WTC11 (cell line): ENCODE measurements at regions not wholly inside any gene's neighbourhood (a gene's known extent, or its start where the extent isn't known, plus 50 kb on each side); places are given as distances from the start of the nearest gene placed in this dataset.

Experiments used
- ATAC-seq: fragments of 200-7000 bp; cut with Tn5 transposase; 2 replicates; pipeline ENCODE4 v1.10.0; 2021; ENCODE audit warnings: mild to moderate bottlenecking, moderate library complexity
- CTCF ChIA-PET: fragments of 300-600 bp; sonication (Branson Sonifier 250); formaldehyde crosslinking; loops from one replicate; lab custom pipeline; 2021; ENCODE audit warnings: antibody characterized with exemption; lab: Charles Lee
- POLR2A ChIA-PET: fragments of 350-600 bp; sonication (Branson Sonifier 250); formaldehyde crosslinking; loops from one replicate; lab custom pipeline; 2021; ENCODE audit warnings: antibody characterized with exemption; lab: Charles Lee
- DNase-seq: peaks from one replicate; pipeline ENCODE4 v3.0.0; 2021; ENCODE audit warnings: low spot score
- H3K27ac Mint-ChIP-seq: 2 replicates; pipeline ENCODE4 v1.8.0; 2021; ENCODE audit warnings: mixed read lengths
- H3K27me3 Mint-ChIP-seq: 2 replicates; pipeline ENCODE4 v1.8.0; 2021; ENCODE audit warnings: low read depth, mild to moderate bottlenecking, moderate library complexity, mixed read lengths
- H3K36me3 Mint-ChIP-seq: 2 replicates; pipeline ENCODE4 v1.8.0; 2021; ENCODE audit warnings: mixed read lengths
- H3K4me1 Mint-ChIP-seq: 2 replicates; pipeline ENCODE4 v1.8.0; 2022; ENCODE audit warnings: mixed read lengths
- H3K4me3 Mint-ChIP-seq: 2 replicates; pipeline ENCODE4 v1.8.0; 2021; ENCODE audit warnings: mild to moderate bottlenecking, moderate library complexity, mixed read lengths
- H3K9me3 Mint-ChIP-seq: 2 replicates; pipeline ENCODE4 v1.8.0; 2021; ENCODE audit warnings: mixed read lengths
- CREM ChIP-seq: sonication (generic); formaldehyde crosslinking; IDR thresholded peaks from 2 replicates; pipeline ENCODE4 v1.8.1; 2022; ENCODE audit warnings: mild to moderate bottlenecking, missing genetic modification reagents, moderate library complexity
- ESRRA ChIP-seq: sonication (generic); formaldehyde crosslinking; IDR thresholded peaks from 2 replicates; pipeline ENCODE4 v1.8.1; 2022; ENCODE audit warnings: mild to moderate bottlenecking, missing genetic modification reagents, borderline replicate concordance
- ETV6 ChIP-seq: sonication (generic); formaldehyde crosslinking; IDR thresholded peaks from 2 replicates; pipeline ENCODE4 v1.8.1; 2022; ENCODE audit warnings: mild to moderate bottlenecking, missing genetic modification reagents
- FOXJ3 ChIP-seq: sonication (generic); formaldehyde crosslinking; IDR thresholded peaks from 2 replicates; pipeline ENCODE4 v1.9.0; 2021; ENCODE audit warnings: missing genetic modification reagents, mild to moderate bottlenecking, borderline replicate concordance
- FOXP1 ChIP-seq: sonication (generic); formaldehyde crosslinking; IDR thresholded peaks from 2 replicates; pipeline ENCODE4 v1.8.0; 2022; ENCODE audit warnings: missing genetic modification reagents, mild to moderate bottlenecking, moderate library complexity, borderline replicate concordance
- JUN ChIP-seq: sonication (generic); formaldehyde crosslinking; IDR thresholded peaks from 2 replicates; pipeline ENCODE4 v1.8.0; 2023; ENCODE audit warnings: mild to moderate bottlenecking, missing genetic modification reagents
- MYBL2 ChIP-seq: sonication (generic); formaldehyde crosslinking; IDR thresholded peaks from 2 replicates; pipeline ENCODE4 v1.8.1; 2023; ENCODE audit warnings: mild to moderate bottlenecking, moderate library complexity, missing genetic modification reagents
- NR3C1 ChIP-seq: sonication (generic); formaldehyde crosslinking; conservative IDR thresholded peaks from 2 replicates; pipeline ENCODE4 v1.8.1; 2023; ENCODE audit warnings: low read depth, mild to moderate bottlenecking, missing genetic modification reagents
- RELA ChIP-seq: sonication (generic); formaldehyde crosslinking; IDR thresholded peaks from 2 replicates; pipeline ENCODE4 v1.8.1; 2022; ENCODE audit warnings: missing genetic modification reagents, mild to moderate bottlenecking, borderline replicate concordance
- SMAD4 ChIP-seq: sonication (generic); formaldehyde crosslinking; IDR thresholded peaks from 2 replicates; pipeline ENCODE4 v1.8.0; 2022; ENCODE audit warnings: mild to moderate bottlenecking, missing genetic modification reagents
- TEAD1 ChIP-seq: sonication (generic); formaldehyde crosslinking; IDR thresholded peaks from 2 replicates; pipeline ENCODE4 v1.8.0; 2022; ENCODE audit warnings: mild to moderate bottlenecking, missing genetic modification reagents
- TEAD4 ChIP-seq: sonication (generic); formaldehyde crosslinking; IDR thresholded peaks from 2 replicates; pipeline ENCODE4 v1.8.0; 2022; ENCODE audit warnings: mild to moderate bottlenecking, missing genetic modification reagents
- ZNF121 ChIP-seq: sonication (generic); formaldehyde crosslinking; IDR thresholded peaks from 2 replicates; pipeline ENCODE4 v1.8.0; 2023; ENCODE audit warnings: missing genetic modification reagents
- ZNF219 ChIP-seq: sonication (generic); formaldehyde crosslinking; IDR thresholded peaks from 2 replicates; pipeline ENCODE4 v1.8.0; 2023; ENCODE audit warnings: missing genetic modification reagents, mild to moderate bottlenecking, borderline replicate concordance
- ZNF317 ChIP-seq: sonication (generic); formaldehyde crosslinking; IDR thresholded peaks from 2 replicates; pipeline ENCODE4 v1.8.1; 2023; ENCODE audit warnings: low read depth, mild to moderate bottlenecking, moderate library complexity, missing genetic modification reagents, borderline replicate concordance
- ZNF423 ChIP-seq: fragments of 250-450 bp; sonication (Bioruptor Pico); IDR thresholded peaks from 2 replicates; pipeline ENCODE4 v2.1.2; 2022; ENCODE audit warnings: mild to moderate bottlenecking, moderate library complexity
- TF ChIP-seq, protein P1 (sequence below): sonication (generic); formaldehyde crosslinking; IDR thresholded peaks from 2 replicates; pipeline ENCODE4 v1.8.1; 2022; ENCODE audit warnings: missing genetic modification reagents, borderline replicate concordance
- TF ChIP-seq, protein P2 (sequence below): fragments of 250-450 bp; sonication (Bioruptor Pico); IDR thresholded peaks from 2 replicates; pipeline ENCODE4 v2.1.2; 2022; ENCODE audit warnings: mild to moderate bottlenecking, moderate library complexity
- TF ChIP-seq, protein P3 (sequence below): fragments of 250-450 bp; sonication (Bioruptor Pico); IDR thresholded peaks from 2 replicates; pipeline ENCODE4 v1.8.0; 2021; ENCODE audit warnings: mild to moderate bottlenecking
- TF ChIP-seq, protein P4 (sequence below): sonication (generic); formaldehyde crosslinking; IDR thresholded peaks from 2 replicates; pipeline ENCODE4 v1.8.1; 2023; ENCODE audit warnings: mild to moderate bottlenecking, missing genetic modification reagents
- TF ChIP-seq, protein P5 (sequence below): sonication (generic); formaldehyde crosslinking; IDR thresholded peaks from 2 replicates; pipeline ENCODE4 v1.8.1; 2023; ENCODE audit warnings: mild to moderate bottlenecking, missing genetic modification reagents, moderate library complexity
- TF ChIP-seq, protein P6 (sequence below): fragments of 200-600 bp; IDR thresholded peaks from 2 replicates; pipeline ENCODE4 v1.8.0; 2022; ENCODE audit warnings: antibody characterized with exemption
- TF ChIP-seq, protein P7 (sequence below): fragments of 250-450 bp; sonication (Bioruptor Pico); IDR thresholded peaks from 2 replicates; pipeline ENCODE4 v1.9.0; 2021; ENCODE audit warnings: mild to moderate bottlenecking
- TF ChIP-seq, protein P8 (sequence below): sonication (generic); formaldehyde crosslinking; IDR thresholded peaks from 2 replicates; pipeline ENCODE4 v1.8.0; 2023; ENCODE audit warnings: missing genetic modification reagents

DNA sequence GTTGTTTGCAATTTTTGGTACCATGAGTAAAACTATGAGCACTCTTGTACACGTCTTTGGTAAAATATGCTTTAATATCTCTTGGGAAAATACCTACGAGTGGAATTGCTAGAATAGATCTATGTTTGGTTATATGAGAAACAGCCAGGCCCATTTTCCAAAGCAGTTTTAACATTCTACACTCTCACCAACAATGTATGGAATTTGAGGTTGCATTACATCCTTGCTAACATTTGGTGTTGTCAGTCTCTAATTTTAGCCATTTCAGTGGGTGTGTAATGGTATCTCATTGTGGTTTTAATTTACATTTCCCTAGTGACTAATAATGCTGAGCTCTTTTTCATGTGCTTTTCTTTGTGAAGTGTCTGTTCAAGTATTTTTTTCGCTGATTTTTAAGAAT is 118.9 kb upstream of the TCF4 start:
- TF ChIP-seq, protein P1, sequence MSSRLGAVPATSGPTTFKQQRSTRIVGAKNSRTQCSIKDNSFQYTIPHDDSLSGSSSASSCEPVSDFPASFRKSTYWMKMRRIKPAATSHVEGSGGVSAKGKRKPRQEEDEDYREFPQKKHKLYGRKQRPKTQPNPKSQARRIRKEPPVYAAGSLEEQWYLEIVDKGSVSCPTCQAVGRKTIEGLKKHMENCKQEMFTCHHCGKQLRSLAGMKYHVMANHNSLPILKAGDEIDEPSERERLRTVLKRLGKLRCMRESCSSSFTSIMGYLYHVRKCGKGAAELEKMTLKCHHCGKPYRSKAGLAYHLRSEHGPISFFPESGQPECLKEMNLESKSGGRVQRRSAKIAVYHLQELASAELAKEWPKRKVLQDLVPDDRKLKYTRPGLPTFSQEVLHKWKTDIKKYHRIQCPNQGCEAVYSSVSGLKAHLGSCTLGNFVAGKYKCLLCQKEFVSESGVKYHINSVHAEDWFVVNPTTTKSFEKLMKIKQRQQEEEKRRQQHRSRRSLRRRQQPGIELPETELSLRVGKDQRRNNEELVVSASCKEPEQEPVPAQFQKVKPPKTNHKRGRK (CRISPR knock-in tag), result no peak
- TF ChIP-seq ZNF219 (no peak), ZNF121 (no peak), ETV6 (CRISPR knock-in tag) (no peak), TEAD1 (no peak), JUN (CRISPR knock-in tag) (no peak), FOXP1 (no peak), ESRRA (CRISPR knock-in tag) (no peak), FOXJ3 (CRISPR knock-in tag) (no peak), CREM (CRISPR knock-in tag) (no peak), TEAD4 (no peak)
- TF ChIP-seq, protein P2, sequence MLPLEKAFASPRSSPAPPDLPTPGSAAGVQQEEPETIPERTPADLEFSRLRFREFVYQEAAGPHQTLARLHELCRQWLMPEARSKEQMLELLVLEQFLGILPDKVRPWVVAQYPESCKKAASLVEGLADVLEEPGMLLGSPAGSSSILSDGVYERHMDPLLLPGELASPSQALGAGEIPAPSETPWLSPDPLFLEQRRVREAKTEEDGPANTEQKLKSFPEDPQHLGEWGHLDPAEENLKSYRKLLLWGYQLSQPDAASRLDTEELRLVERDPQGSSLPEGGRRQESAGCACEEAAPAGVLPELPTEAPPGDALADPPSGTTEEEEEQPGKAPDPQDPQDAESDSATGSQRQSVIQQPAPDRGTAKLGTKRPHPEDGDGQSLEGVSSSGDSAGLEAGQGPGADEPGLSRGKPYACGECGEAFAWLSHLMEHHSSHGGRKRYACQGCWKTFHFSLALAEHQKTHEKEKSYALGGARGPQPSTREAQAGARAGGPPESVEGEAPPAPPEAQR (CRISPR knock-in tag), result no peak
- TF ChIP-seq, protein P3, sequence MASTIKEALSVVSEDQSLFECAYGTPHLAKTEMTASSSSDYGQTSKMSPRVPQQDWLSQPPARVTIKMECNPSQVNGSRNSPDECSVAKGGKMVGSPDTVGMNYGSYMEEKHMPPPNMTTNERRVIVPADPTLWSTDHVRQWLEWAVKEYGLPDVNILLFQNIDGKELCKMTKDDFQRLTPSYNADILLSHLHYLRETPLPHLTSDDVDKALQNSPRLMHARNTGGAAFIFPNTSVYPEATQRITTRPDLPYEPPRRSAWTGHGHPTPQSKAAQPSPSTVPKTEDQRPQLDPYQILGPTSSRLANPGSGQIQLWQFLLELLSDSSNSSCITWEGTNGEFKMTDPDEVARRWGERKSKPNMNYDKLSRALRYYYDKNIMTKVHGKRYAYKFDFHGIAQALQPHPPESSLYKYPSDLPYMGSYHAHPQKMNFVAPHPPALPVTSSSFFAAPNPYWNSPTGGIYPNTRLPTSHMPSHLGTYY (CRISPR knock-in tag), result no peak
- TF ChIP-seq, protein P4, sequence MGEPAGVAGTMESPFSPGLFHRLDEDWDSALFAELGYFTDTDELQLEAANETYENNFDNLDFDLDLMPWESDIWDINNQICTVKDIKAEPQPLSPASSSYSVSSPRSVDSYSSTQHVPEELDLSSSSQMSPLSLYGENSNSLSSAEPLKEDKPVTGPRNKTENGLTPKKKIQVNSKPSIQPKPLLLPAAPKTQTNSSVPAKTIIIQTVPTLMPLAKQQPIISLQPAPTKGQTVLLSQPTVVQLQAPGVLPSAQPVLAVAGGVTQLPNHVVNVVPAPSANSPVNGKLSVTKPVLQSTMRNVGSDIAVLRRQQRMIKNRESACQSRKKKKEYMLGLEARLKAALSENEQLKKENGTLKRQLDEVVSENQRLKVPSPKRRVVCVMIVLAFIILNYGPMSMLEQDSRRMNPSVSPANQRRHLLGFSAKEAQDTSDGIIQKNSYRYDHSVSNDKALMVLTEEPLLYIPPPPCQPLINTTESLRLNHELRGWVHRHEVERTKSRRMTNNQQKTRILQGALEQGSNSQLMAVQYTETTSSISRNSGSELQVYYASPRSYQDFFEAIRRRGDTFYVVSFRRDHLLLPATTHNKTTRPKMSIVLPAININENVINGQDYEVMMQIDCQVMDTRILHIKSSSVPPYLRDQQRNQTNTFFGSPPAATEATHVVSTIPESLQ (CRISPR knock-in tag), result no peak
- Mint-ChIP-seq H3K4me3 (no peak overlapping the region), H3K27ac (no peak overlapping the region), H3K27me3 (no peaks in the 10 kb centered on the region), H3K4me1 (no peaks in the 10 kb centered on the region), H3K9me3 (peaks cover 17% of the 10 kb centered on the region), H3K36me3 (0 out of 2 replicates have a peak, but pooled peaks cover 4% of the 10 kb centered on the region)
- ChIA-PET POLR2A (no interaction called here), CTCF (interaction anchor here (0.6 kb wide), 1 partner anchor 30 kb away, joined by 3 read pairs; no protein-coding TSS in a partner anchor)
- ATAC-seq (no peak), DNase-seq (no peak)

DNA sequence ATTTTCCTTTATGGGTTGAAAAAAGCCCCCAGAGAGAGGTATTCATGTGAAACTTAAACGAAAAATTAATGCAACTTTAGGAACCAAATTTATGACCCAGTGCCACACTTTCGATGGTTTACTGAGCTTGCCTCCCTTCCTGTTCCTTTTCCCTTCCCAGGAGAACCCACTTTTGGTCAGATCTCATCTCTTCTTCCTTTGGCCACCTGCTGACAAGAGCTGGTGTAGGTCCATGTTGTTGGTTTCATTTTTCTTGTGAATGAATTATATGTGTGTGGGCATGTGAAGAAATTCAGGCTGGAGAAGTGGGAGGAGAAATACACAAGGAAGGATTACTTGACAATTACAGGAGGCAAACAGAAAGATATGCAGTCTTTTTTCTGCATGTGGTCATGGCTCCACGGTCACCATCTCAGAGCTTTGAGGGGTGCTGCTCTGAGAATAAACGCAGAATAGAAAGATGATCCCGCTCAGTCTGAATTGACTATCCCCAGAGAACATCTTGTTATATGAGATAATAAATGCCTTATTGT is 111.3 kb upstream of the TCF4 start:
- no peak for DNase-seq
- Mint-ChIP-seq H3K27me3 (no peaks in the 10 kb centered on the region), H3K36me3 (0 out of 2 replicates have a peak, but pooled peaks cover 8% of the 10 kb centered on the region), H3K27ac (no peak overlapping the region), H3K9me3 (peaks cover 17% of the 10 kb centered on the region), H3K4me3 (no peak overlapping the region), H3K4me1 (no peaks in the 10 kb centered on the region)
- ChIA-PET CTCF (interaction anchor here (0.8 kb wide), 1 partner anchor 15 kb away, joined by 3 read pairs; no protein-coding TSS in a partner anchor), POLR2A (no interaction called here)
- ATAC-seq, result no peak
- TF ChIP-seq, protein P5, sequence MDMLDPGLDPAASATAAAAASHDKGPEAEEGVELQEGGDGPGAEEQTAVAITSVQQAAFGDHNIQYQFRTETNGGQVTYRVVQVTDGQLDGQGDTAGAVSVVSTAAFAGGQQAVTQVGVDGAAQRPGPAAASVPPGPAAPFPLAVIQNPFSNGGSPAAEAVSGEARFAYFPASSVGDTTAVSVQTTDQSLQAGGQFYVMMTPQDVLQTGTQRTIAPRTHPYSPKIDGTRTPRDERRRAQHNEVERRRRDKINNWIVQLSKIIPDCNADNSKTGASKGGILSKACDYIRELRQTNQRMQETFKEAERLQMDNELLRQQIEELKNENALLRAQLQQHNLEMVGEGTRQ (CRISPR knock-in tag), result no peak
- TF ChIP-seq, protein P6, sequence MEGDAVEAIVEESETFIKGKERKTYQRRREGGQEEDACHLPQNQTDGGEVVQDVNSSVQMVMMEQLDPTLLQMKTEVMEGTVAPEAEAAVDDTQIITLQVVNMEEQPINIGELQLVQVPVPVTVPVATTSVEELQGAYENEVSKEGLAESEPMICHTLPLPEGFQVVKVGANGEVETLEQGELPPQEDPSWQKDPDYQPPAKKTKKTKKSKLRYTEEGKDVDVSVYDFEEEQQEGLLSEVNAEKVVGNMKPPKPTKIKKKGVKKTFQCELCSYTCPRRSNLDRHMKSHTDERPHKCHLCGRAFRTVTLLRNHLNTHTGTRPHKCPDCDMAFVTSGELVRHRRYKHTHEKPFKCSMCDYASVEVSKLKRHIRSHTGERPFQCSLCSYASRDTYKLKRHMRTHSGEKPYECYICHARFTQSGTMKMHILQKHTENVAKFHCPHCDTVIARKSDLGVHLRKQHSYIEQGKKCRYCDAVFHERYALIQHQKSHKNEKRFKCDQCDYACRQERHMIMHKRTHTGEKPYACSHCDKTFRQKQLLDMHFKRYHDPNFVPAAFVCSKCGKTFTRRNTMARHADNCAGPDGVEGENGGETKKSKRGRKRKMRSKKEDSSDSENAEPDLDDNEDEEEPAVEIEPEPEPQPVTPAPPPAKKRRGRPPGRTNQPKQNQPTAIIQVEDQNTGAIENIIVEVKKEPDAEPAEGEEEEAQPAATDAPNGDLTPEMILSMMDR, result no peak
- TF ChIP-seq CREM (CRISPR knock-in tag) (no peak), ZNF317 (CRISPR knock-in tag) (no peak), MYBL2 (CRISPR knock-in tag) (no peak), NR3C1 (CRISPR knock-in tag) (no peak), SMAD4 (CRISPR knock-in tag) (no peak), RELA (no peak), ZNF423 (CRISPR knock-in tag) (no peak)
- TF ChIP-seq, protein P7, sequence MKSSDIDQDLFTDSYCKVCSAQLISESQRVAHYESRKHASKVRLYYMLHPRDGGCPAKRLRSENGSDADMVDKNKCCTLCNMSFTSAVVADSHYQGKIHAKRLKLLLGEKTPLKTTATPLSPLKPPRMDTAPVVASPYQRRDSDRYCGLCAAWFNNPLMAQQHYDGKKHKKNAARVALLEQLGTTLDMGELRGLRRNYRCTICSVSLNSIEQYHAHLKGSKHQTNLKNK (CRISPR knock-in tag), result no peak
- TF ChIP-seq, protein P8, sequence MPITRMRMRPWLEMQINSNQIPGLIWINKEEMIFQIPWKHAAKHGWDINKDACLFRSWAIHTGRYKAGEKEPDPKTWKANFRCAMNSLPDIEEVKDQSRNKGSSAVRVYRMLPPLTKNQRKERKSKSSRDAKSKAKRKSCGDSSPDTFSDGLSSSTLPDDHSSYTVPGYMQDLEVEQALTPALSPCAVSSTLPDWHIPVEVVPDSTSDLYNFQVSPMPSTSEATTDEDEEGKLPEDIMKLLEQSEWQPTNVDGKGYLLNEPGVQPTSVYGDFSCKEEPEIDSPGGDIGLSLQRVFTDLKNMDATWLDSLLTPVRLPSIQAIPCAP, result no peak
